DND-41 (cell line): ENCODE measurements at regions not wholly inside any gene's neighbourhood (a gene's known extent, or its start where the extent isn't known, plus 50 kb on each side); places are given as distances from the start of the nearest gene placed in this dataset.

Source experiments
- CTCF ChIP-seq: IDR thresholded peaks from 2 replicates; pipeline ENCODE4 v1.5.1; 2012; ENCODE audit warnings: borderline replicate concordance, low read length, moderate library complexity, mild to moderate bottlenecking; ENCODE audit not compliant: poor library complexity, severe bottlenecking; ENCODE audit errors: extremely low read depth
- EZH2 ChIP-seq: IDR thresholded peaks from 3 replicates; pipeline ENCODE4 v1.6.1; 2012; ENCODE audit warnings: borderline replicate concordance, low read depth, mild to moderate bottlenecking, moderate library complexity, low read length, inconsistent platforms; ENCODE audit not compliant: severe bottlenecking

GRCh38 chr7:45237788-45238461 lies 80.3 kb downstream of the RAMP3 start:
- TF ChIP-seq CTCF (no peak), EZH2 (no peak)
